GM21723 (cell line): ENCODE measurements at regions not wholly inside any gene's neighbourhood (a gene's known extent, or its start where the extent isn't known, plus 50 kb on each side); places are given as distances from the start of the nearest gene placed in this dataset.
"Not testable (repeated sequence)": the region's sequence is repeated elsewhere in the genome, so short reads cannot be mapped to it uniquely, and the experiment has no call there.

Experiments
- ATAC-seq: cut with Tn5 transposase; IDR thresholded peaks from one replicate; pipeline ENCODE4 v1.9.1; 2021; ENCODE audit warnings: mild to moderate bottlenecking, moderate library complexity; ENCODE audit not compliant: unreplicated experiment

DNA sequence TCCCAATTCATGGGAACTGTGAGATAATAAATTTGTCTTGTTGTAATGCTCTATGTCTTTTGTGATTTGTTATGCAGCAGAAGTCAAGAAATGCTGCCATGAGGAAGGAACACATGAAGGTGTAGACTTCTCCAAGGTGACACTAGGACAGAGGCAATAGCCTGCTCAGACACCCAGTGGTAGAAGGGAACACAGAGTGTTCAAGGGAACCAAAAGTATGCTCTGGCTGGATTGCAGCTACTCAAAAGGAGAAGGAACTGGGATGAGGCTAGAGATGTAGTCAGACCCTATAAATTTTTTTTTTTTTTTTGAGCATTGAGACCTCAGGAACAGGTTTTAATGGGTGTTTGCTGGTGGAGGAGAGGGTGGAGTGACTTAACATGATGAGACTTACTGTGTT lies 232.5 kb downstream of the PARP8 start:
- no peak for ATAC-seq

DNA sequence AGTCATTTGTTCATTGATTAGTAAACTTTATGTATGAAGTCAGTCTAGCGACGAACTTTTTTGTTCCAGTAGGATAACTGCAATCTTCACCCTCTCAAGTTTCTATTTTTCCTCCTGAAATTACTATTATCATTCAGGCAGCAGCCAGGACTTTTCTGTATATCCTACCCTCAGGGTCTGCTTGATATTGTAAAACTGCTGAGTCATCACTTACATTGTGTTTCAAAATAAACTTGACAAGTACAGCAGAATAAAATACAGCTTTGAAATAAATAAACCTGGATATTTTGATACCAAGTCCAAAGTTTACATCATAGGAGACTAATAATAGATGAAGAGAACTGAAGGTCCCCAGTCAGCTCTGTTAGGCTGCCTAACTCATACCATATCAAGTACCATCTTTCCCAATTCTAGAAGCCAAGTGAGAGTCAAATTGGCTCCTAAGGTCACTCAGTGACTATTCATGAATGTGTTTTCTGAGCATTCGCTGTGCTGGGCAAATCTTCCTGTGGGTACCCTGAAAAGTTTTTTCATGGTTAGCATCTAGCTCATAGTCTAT lies 234.6 kb downstream of the PARP8 start:
- no peak for ATAC-seq

DNA sequence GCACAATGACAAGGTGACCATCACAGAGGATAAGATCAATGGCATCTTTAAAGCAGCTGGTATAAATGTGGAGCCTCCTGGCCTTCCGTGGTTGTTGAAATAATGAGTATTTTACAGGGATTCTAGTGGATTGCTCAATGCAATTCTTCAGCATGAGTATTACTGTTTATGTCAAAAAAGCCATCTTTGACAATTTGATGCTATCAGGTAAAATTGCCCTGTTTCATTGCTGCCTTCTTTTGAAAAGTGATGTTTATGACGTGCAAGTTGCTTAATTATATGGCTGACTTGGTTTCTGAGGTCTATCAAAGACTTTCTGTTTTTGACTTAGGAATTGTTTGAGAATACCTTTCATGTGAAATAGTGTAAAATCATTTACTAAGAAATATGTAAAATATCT lies 237.2 kb downstream of the PARP8 start:
- ATAC-seq, result no peak

DNA sequence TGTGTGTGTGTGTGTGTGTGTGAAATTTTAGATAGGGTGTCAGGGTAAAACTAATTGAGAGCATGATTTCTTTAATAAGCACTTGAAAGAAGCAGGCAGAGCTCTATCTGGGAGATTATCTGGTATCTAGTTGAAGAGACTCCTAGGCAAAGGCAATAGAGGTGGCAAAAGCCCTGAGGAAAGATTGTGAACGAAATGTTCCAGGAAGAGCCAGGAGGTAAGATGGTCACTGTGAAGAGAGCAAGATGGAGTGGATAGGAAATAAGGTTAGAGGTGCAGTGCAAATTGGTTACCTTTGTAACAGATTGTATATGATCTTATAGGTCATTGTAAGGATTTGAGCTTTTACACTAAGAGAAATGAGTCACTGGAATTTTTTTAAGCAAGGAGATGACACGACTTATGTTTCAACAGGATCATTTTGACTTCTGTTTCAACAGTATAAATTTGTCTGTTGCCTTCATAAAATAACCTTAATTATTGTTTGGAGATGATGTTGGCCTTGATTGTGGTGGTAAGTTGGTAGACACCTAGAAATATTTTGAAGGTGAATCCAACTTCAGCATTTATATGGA lies 239.6 kb downstream of the PARP8 start:
- no peak for ATAC-seq

DNA sequence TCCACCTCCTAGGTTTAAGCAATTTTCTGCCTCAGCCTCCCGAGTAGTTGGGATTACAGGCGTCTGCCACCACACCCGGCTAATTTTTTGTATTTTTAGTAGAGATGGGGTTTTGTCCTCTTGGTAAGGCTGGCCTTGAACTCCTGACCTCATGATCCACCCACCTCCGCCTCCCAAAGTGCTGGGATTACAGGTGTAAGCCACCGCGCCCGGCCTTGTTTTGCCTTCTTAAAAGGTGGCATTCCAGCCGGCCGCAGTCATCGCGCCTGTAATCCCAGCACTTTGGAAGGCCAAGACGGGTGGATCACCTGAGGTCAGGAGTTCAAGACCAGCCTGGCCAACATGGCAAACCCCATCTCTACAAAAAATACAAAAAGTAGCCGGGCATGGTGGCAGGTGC lies 253.7 kb downstream of the PARP8 start:
- not testable (repeated sequence) for ATAC-seq

DNA sequence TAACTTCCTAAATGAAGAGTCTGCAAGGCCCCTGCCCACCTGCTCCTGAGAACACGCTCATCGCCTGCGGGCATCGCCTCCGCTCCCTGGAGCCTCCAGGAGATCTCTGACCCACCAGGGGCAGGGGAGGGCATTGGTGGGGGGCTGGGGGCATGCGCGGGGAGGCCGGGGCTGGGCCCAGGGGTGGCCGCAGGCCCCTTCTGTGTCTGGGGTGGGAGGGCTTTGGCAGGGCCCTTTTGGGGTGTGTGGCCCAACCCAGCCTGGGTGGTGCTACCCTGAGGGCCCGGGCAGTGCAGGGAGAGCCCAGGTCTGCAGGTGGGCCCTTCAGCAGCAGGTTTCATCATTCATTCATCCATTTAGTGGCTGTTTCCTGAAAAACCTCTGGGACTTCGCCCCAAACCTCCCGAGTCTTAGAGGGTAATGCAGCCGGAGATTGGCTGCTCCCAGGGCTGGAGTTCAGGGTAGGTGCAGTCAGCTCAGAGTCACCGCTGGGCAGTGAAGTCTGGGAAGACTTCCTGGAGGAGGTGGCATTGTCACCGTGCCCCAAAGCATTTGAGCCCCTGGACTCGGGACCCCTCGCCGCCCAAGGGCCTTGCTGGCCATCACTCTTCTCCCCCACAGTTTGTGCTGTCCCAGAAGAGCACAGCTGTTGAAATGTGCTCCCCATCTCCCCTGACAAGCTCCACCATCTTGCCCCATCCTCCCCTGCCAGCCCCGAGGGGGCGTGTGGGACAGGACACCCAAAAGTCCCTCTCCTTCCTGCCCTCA lies 255.1 kb downstream of the PARP8 start:
- ATAC-seq, result no peak

DNA sequence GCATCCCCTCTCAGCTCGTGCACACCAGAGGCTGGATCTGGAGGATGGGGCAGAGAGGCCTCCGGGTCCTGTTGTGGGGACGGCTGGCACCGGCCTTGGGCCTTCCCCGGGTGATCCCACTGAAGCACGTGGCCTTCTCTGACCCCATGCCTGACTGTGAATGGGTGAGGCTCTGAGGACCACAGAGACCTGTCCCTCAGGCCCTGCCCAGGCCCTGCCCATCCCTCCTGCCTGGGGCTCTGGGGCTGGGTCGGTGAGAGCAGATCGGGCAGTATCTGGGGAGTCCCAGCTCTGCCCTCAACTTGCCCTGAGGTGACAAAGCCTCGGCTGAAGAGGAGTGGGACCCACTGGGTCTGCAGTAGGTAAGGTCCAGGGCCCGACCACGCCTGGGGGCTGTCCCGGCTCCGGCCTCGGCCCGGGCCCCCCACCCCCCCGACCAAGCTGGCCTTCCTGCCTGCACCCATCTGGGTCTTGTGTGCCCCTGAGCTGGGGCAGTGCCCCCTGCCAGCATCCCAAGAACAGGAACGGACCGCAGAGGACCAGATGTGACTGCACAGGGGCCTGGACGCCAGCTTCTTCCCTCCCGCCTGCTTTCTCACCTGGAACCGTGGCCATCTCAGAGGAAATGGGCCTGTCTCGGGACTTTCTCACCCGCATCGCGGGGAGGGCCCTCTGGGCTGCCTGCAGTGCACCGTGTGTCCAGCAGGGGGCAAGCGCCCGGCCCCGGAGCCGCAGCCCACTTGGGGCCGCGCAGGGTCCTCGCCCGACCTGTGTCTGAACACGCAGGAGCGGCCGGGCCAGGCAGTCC lies 255.9 kb downstream of the PARP8 start:
- not testable (repeated sequence) for ATAC-seq

DNA sequence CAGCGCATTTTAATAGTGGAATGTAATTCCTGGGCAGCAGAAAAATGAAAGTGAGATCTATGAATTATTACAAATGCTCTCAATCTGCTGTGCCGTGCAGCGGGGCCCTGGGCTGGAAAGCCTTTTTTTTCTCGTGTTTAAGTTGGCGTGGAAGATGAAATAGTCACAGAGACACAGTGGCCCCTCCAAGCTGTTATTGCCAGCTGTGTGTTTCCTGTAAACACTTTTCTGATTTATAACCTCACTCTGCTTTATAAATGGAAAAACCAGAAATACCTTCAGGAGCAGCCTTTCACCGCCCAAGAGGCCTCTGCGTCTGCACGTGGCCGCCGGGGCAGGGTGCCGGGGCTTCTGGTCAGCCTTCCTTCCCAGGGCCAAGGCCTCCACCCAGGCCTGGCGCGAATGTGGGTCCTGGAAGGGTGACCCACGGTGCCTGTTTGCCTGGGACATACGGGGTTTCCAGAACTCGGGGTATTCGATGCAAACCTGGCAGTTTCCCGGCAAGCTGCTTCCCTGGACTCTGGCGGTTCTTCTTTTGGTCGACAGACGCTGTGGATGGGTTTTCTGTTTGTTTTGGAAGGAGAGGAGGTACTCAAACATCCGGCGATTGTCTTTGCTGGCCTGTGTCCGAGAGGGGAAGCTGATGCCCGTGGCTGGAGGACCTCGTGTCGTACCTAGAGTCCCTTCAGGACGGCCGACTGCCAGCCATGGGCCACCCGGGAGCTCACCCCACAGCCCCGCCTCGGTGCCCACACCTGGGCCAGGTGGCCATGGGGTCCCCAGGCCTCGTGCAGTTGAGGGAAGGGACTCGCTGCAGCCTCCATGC lies 256.7 kb downstream of the PARP8 start:
- ATAC-seq, result no peak

DNA sequence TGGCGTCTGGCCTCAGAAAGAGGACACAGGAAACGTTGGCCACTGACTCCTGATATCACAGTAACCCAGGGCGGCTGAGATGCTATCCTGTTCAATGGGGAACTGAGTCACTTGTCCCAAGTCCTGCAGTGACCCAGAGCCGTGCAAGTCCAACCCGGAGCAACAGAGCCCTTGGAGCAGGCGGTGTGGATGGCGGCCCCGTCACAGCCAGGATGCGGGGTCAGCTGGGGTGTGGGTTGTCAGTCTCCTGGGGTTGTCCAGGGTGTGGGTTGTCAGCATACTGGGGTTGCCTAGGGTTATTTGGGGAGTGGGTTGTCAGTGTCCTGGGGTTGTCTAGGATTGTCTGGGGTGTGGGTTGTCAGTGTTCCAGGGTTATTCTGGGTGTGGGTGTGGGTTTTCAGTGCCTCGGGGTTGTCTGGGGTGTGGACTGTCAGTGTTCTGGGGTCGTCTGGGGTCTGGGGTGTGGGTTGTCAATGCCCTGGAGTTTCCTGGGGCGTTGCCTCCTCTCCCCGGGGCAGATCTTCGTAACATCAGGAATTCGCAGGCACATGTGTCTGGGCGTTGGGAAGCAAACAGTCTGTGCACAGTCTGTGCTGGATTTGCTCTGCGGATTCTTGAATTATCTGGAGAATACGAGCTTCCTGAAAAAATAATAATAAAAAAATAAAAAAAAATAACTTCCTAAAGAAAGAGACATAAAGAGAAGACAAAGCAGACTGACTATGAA lies 257.5 kb downstream of the PARP8 start:
- ATAC-seq, result no peak

DNA sequence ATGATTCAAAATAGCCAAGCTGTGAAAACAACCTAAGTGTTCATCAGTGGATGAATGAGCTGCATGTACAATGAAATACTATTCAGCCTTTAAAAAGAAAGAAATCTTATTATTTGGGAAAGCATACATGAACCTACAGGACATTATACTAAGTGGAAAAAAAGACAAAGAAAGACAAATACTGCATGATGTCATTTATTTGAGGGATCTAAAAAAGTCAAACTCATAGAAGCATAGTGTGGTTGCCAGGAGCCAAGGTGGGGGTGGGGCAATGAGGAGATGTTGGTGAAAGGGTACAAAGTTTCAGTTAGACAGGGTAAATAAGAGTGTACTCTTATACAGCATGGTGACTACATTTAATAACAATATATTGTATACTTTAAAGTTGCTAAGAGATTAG lies 261.5 kb downstream of the PARP8 start:
- ATAC-seq, result no peak

DNA sequence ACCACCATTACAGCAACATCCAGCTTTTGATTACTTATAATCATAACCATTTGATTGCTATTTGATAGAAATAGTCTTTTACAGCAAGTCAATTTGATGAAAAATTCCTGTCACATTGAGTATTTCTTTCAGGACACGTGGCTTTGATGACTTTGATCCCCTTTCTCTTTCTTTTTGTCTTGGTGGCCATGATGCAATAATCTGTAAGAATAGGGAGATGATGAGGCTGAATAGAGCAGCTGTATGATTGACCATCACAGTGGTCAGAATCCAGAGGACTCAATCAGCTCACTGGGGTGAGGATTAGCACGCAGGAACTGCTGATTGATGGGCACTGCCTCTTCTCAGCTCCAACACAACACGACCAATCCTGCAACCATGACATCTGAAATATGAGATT lies 262.7 kb downstream of the PARP8 start:
- ATAC-seq, result no peak

DNA sequence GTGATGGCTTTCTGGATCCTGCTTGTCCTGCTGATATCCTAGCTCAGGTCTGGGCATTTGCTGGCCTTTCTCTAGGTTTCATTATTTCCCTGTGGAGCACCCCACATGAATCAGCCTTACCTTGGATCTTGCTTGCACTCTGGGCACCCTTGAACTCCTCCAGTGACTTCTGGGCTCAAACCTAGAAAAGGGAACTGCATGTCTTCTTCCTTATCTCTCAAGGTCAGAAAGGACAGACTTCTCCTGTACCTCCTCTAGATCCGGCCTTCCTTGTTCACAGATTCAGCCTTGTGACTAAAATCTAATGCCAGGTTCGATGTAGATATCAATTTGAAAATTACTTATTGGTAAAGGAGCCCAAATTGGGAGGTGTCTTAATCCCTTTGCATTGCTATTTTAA lies 267.9 kb downstream of the PARP8 start:
- no peak for ATAC-seq

DNA sequence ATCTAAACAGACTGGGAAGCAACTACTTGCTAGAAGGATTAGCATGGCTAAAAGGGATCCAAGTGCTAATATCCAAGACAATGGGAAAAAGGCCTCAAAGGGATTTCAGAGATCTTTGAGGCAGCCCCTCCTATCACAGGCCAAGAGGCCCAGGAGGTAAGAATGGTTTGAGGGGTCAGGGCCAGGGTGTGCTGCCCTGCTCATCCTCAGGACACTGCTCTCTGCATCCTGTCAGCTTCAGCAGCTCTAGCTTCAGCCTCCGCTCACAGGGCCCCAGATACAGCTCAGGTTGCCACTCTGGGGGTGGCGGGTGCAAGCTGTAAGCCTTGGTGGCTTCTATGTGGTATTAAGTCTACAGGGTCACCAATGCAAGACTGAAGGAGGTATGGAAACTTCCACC lies 278.7 kb downstream of the PARP8 start:
- no peak for ATAC-seq

DNA sequence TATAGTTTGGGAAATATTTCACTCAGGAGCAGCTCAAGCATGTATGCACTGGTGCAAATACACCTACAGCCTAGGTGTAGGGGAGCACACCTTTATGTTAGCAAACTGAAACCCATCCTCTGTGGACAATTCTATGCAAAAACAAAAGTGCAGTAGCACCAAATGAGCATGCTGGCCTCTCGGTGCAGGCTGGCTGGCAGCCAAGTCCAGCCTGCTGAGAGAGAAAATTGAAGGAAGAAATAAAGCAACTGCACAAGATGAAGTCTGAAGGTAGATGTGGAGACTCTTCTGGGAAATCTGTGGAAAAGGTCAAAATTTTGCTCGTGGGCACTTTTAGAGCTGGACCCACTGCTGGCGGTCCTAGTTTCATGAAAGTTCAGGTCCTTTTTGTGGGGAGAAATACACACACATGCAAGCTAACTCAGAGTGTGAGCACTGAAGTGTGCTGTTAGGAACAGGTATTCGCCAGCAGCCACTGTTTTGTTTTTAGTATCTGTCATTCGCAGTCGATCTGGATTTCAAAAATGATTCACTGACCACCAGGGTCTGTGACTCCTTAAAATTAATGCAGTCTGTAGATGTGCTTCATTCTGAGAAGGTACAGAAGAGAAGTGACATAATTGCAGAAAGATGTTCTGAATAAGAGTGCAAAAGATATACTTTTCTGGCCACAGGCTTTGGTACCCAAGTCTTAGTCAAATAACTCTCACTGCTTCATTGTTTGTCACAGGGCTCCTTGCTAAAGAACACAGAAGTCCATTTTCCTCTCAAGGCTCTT lies 281.7 kb downstream of the PARP8 start:
- no peak for ATAC-seq

DNA sequence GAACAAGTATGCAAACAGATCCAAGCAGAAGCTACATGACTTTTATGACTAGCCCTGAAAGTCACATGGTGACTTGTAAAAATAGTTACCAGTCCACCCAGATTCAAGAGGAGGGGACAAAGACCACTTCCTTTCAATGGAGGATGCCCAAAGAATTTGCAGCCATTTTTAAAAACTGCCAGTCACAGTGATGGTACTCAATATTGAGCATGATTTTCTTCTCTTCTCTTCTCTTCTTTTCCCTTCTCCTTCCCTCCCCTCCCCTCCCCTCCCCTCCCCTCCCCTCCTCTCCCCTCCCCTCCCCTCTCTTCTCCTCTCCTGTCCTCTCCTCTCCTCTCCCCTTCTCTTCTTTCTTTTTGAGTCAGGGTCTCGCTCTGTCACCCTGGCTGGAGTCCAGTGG lies 286.9 kb downstream of the PARP8 start:
- ATAC-seq, result no peak

DNA sequence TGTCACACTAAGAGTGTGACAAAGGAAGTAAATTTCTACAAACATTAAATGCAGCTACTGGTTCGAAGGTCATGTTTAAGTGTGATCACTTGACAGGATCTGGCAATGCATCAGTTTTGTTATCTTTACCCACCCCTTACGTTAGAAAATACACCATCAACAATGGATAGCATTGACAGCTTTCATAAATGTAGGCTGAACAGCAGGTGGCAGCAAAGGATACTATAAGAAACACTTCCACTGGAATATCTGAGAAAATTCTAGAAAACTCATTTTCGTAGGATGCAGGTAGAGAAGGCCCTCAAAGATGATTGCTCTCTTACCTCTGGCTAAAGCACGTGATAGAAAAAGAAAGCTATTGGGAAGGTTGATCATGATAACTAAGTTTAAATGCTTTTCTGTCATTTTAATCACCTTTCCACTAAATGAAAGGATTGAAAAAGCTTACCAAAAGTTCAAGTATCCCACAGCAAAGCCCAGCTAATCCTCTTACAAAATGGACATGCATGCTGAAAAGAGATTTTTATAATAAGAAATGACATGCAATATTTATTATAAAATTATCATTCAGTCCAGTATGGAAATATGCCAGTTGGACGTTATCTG lies 292.5 kb downstream of the PARP8 start:
- ATAC-seq, result no peak

DNA sequence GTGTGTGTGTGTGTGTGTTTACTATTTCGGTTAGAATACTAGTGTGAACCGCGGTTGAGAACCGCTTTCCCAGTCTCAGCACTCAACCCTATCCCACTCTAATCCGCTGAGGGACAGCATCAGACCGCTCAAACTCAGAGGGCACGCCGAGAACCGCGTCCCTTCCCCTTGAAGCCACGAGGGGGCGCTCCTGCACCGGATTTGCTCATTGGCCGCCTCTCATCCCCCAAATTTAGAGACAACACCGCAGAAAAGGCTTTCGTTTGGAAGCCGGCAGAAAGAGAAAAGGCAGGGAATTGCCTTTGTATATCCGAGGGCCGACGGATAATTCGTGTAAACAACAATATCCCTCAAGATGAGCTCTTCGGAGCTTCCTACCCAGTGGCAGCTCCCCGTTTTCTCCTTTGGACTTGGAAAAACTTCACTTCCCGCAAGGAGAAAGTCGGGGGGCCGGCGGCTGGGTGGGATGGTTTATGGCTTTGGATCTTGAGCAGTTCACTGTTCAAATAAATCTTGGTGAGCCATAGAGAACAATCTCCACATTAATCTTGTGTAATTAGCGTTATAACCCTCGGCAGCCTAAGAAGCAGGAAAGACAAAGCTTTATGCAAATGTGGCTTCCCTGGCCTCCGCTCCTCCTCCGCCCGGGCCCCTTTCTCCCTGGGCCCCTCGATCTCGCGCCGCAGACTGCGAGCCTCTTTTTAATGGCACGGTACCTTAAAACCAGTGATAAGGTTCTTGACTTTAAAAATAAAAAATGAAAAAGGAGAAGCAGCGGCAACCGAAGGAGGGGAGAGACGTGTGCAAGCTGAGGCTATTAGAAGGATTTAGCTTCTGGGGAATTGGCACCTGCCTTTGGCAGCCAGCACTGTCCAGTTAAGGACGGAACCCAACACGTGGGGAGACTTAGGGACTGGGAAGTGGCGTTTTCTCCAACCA lies 296.8 kb downstream of the PARP8 start:
- peak; percentile 89 for ATAC-seq
